ENCODE measurements at regions not wholly inside any gene's neighbourhood (a gene's known extent, or its start where the extent isn't known, plus 50 kb on each side); places are given as distances from the start of the nearest gene placed in this dataset.

GRCh38 chr11:104830508-104830907, 67.8 kb downstream of the CASP12 start:
- Histone ChIP-seq H3K4me3 (no peak overlapping the region), H3K4me2 (no peak overlapping the region), H4K20me1 (ENCODE audit: low read depth) (no peaks in the 10 kb centered on the region), H3K79me2 (ENCODE audit: low read depth) (no peaks in the 10 kb centered on the region), H3K27me3 (no peaks in the 10 kb centered on the region), H3K36me3 (no peaks in the 10 kb centered on the region), H3K4me1 (no peaks in the 10 kb centered on the region), H3K9ac (no peak overlapping the region), H2AFZ (replicated peaks) (no peak overlapping the region), H3K9me3 (ENCODE audit: low read depth) (no peaks in the 10 kb centered on the region), H3F3A (ENCODE audit: low read depth) (no peaks in the 10 kb centered on the region), H3K27ac (no peak overlapping the region)
- H3K27ac Mint-ChIP-seq = no peak overlapping the region
- no peak overlapping the region for H3K4me3 Mint-ChIP-seq
- TF ChIP-seq EZH2phosphoT487 (IDR thresholded peaks at IDR 0.05) = no peak
- TF ChIP-seq, protein P1, sequence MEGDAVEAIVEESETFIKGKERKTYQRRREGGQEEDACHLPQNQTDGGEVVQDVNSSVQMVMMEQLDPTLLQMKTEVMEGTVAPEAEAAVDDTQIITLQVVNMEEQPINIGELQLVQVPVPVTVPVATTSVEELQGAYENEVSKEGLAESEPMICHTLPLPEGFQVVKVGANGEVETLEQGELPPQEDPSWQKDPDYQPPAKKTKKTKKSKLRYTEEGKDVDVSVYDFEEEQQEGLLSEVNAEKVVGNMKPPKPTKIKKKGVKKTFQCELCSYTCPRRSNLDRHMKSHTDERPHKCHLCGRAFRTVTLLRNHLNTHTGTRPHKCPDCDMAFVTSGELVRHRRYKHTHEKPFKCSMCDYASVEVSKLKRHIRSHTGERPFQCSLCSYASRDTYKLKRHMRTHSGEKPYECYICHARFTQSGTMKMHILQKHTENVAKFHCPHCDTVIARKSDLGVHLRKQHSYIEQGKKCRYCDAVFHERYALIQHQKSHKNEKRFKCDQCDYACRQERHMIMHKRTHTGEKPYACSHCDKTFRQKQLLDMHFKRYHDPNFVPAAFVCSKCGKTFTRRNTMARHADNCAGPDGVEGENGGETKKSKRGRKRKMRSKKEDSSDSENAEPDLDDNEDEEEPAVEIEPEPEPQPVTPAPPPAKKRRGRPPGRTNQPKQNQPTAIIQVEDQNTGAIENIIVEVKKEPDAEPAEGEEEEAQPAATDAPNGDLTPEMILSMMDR (IDR thresholded peaks at IDR 0.05) = no peak
- TF ChIP-seq EZH2 (IDR thresholded peaks at IDR 0.05) = no peak
- no peak for DNase-seq (ENCODE audit: low spot score)
- no peaks in the 10 kb centered on the region for H3K4me1 Mint-ChIP-seq
- no peaks in the 10 kb centered on the region for H3K9me3 Mint-ChIP-seq
- H3K36me3 Mint-ChIP-seq = no peaks in the 10 kb centered on the region
- H3K27me3 Mint-ChIP-seq (ENCODE audit: insufficient read depth, low read depth) = no peaks in the 10 kb centered on the region

- Mint-ChIP-seq H3K27me3 (ENCODE audit: insufficient read depth, low read depth) (no peaks in the 10 kb centered on the region), H3K36me3 (no peaks in the 10 kb centered on the region), H3K9me3 (no peaks in the 10 kb centered on the region), H3K4me3 (no peak overlapping the region), H3K27ac (no peak overlapping the region), H3K4me1 (no peaks in the 10 kb centered on the region)
- DNase-seq (ENCODE audit: low spot score) = no peak
- Histone ChIP-seq H3K9me3 (ENCODE audit: low read depth) (no peaks in the 10 kb centered on the region), H3K27ac (no peak overlapping the region), H3K79me2 (ENCODE audit: low read depth) (no peaks in the 10 kb centered on the region), H3K4me2 (no peak overlapping the region), H3K36me3 (no peaks in the 10 kb centered on the region), H3K9ac (no peak overlapping the region), H4K20me1 (ENCODE audit: low read depth) (no peaks in the 10 kb centered on the region), H2AFZ (replicated peaks) (no peak overlapping the region), H3K4me1 (no peaks in the 10 kb centered on the region), H3F3A (ENCODE audit: low read depth) (no peaks in the 10 kb centered on the region), H3K27me3 (no peaks in the 10 kb centered on the region), H3K4me3 (no peak overlapping the region)
- TF ChIP-seq, protein P1 (IDR thresholded peaks at IDR 0.05) = no peak
- no peak for TF ChIP-seq EZH2phosphoT487 (IDR thresholded peaks at IDR 0.05)
- no peak for TF ChIP-seq EZH2 (IDR thresholded peaks at IDR 0.05)
Observed at GRCh38 chr11:104830080-104830479, 68.2 kb downstream of the CASP12 start.

DNA sequence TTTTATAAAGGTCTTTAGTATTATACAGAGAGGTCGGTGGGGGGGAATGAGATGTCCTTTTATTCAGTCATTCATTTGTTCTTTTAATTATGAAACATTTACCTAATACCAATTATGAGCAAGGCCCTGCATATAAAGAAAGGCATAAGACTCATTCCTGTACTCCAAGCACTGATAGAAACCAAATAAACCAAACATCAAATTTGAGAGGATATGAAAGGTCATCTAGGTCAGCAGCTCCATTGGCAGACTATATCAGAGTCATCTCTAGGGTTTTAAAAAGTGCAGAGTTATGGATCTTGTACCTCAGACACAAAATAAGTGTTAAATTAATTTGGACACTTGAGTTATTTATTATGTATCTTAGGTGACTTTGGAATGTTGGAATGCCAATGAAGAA, 71.5 kb downstream of the CASP12 start:
- DNase-seq (ENCODE audit: low spot score) = no peak
- no peak overlapping the region for H3K4me3 ChIP-seq
- H3K27me3 Mint-ChIP-seq (ENCODE audit: insufficient read depth, low read depth) = no peaks in the 10 kb centered on the region
- H3K9ac ChIP-seq = no peak overlapping the region
- no peaks in the 10 kb centered on the region for H3K9me3 Mint-ChIP-seq
- no peaks in the 10 kb centered on the region for H3F3A ChIP-seq (ENCODE audit: low read depth)
- H3K9me3 ChIP-seq (ENCODE audit: low read depth) = no peaks in the 10 kb centered on the region
- no peaks in the 10 kb centered on the region for H3K27me3 ChIP-seq
- H3K36me3 ChIP-seq = no peaks in the 10 kb centered on the region
- no peaks in the 10 kb centered on the region for H3K79me2 ChIP-seq (ENCODE audit: low read depth)
- H4K20me1 ChIP-seq (ENCODE audit: low read depth) = no peaks in the 10 kb centered on the region
- no peak overlapping the region for H3K4me3 Mint-ChIP-seq
- H3K4me2 ChIP-seq = no peak overlapping the region
- TF ChIP-seq, protein P1 (IDR thresholded peaks at IDR 0.05) = no peak
- TF ChIP-seq EZH2phosphoT487 (IDR thresholded peaks at IDR 0.05) = no peak
- no peak for TF ChIP-seq EZH2 (IDR thresholded peaks at IDR 0.05)
- no peaks in the 10 kb centered on the region for H3K36me3 Mint-ChIP-seq
- H2AFZ ChIP-seq (replicated peaks) = no peak overlapping the region
- H3K27ac Mint-ChIP-seq = no peak overlapping the region
- no peaks in the 10 kb centered on the region for H3K4me1 ChIP-seq
- H3K27ac ChIP-seq = no peak overlapping the region
- no peaks in the 10 kb centered on the region for H3K4me1 Mint-ChIP-seq

DNA sequence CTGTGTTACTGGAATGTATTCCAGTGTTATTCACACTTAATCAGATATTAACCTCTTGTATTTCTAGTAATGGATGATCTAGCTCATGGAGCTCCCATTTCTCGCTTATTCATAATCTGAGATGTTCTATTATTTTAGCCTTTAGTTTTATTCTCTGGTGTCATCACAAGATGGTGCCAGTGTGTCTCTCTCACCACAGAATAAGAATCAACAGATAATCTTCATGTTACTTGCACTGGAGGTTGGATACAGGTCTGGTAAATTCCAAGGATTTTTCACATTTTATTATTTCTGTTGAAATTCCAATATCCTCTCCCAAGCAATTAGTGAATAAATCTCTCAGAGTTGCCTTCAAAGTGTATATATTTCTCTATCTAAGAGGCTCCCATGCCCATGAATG, 74.6 kb downstream of the CASP12 start:
- Histone ChIP-seq H3K4me3 (no peak overlapping the region), H3K36me3 (no peaks in the 10 kb centered on the region), H3K9ac (no peak overlapping the region), H3K4me1 (no peaks in the 10 kb centered on the region), H3K9me3 (ENCODE audit: low read depth) (no peaks in the 10 kb centered on the region), H2AFZ (replicated peaks) (no peak overlapping the region), H3K27ac (no peak overlapping the region), H3F3A (ENCODE audit: low read depth) (no peaks in the 10 kb centered on the region), H3K27me3 (no peaks in the 10 kb centered on the region), H4K20me1 (ENCODE audit: low read depth) (no peaks in the 10 kb centered on the region), H3K79me2 (ENCODE audit: low read depth) (no peaks in the 10 kb centered on the region), H3K4me2 (no peak overlapping the region)
- Mint-ChIP-seq H3K27ac (no peak overlapping the region), H3K4me3 (no peak overlapping the region), H3K4me1 (no peaks in the 10 kb centered on the region), H3K27me3 (ENCODE audit: insufficient read depth, low read depth) (no peaks in the 10 kb centered on the region), H3K9me3 (no peaks in the 10 kb centered on the region), H3K36me3 (no peaks in the 10 kb centered on the region)
- no peak for DNase-seq (ENCODE audit: low spot score)
- TF ChIP-seq EZH2phosphoT487 (IDR thresholded peaks at IDR 0.05) = no peak
- TF ChIP-seq EZH2 (IDR thresholded peaks at IDR 0.05) = no peak
- TF ChIP-seq, protein P1 (IDR thresholded peaks at IDR 0.05) = no peak
